ENCODE measurements at regions not wholly inside any gene's neighbourhood (a gene's known extent, or its start where the extent isn't known, plus 50 kb on each side); places are given as distances from the start of the nearest gene placed in this dataset.
"Not testable (repeated sequence)": the region's sequence is repeated elsewhere in the genome, so short reads cannot be mapped to it uniquely, and the experiment has no call there.

DNA sequence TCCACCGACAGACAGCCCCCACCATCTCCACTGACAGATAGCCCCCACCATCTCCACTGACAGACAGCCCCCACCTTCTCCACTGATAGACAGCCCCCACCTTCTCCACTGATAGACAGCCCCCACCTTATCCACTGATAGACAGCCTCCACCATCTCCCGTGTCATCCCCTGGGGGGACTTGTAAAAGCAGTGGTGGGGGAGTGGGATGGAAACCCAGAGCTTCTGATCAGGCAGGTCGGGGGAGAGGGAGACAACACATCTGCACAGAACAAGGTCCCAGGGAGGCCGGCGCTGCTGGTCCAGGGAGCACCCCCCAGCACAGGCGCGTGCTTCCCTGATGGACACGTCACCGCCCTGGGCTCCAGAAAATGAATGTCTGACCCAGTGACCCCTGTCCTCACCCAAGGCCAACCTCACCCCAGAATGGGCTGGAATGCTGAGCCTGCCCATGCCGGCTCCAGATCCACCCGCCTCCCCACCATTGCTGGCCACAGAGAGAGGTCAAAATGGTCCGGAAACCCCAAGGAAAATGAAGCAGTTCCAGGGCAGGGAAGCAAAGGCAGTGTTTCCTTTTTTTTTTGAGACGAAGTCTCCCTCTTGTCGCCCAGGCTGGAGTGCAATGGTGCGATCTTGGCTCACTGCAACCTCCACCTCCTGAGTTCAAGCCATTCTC, 91.6 kb upstream of the METTL9 start:
- not testable (repeated sequence) for H3K9me3 ChIP-seq, H3K27me3 ChIP-seq, H3K36me3 ChIP-seq, H3K4me3 ChIP-seq
- TF ChIP-seq POLR2AphosphoS5 (IDR thresholded peaks at IDR 0.05) = peak; percentile 12
- H3K27ac ChIP-seq = peak overlapping the region in 3 of 4 donors; percentile 86 to 88 (median 88)
- H3K4me1 ChIP-seq = peaks cover 14 to 93% (median 59%) of the 10 kb centered on the region in 3 donors
- 55 to 64% methylated on average over 7 to 8 of the region's 15 CpGs for WGBS, 2 donors (ENCODE audit: low coverage in 1 of 2)
- peak; percentile 3 for ATAC-seq

DNA sequence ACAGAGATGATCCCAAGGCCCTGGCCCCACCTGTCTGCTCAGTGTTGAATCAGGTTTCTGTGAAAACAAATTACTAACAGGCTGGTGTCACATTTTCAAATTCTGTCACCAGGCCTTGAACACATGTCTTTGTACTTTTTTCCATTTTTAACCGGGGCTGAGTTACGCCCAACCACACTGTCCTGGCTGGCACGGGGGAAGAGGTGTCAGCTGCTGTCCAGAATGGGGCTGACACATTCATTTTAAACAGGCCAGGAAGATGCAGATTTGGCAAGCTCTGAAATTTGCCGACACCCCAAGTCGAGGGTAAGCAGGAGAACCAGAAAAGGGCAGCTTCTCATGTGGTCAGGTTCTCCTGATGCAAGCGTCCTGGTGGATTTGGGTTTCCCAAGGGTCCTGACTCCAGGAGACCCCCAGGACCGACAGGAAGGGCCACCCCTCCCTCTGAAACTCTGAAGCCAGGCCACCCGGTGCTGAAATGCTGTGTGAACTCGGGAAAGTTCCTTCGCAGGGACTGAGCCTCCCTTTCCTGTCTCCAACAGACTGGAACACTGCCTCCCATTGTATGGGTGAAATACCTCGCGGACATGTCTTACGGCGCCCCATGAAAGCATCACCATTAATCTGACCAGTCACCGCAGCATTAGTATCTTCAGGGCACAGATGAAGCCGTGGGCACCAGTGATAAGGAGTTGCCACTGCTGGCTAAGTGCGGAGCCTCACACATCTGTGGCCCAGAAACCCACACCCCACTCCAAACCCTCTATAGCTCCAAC, 90.5 kb upstream of the METTL9 start:
- H3K4me3 ChIP-seq, H3K9me3 ChIP-seq, H3K36me3 ChIP-seq, H3K27me3 ChIP-seq, ATAC-seq: not testable (repeated sequence)
- Histone ChIP-seq H3K4me1 (peaks cover 15 to 93% (median 65%) of the 10 kb centered on the region in 3 donors), H3K27ac (peak overlapping the region; percentile 10 to 88 (median 87))
- WGBS, 2 donors (ENCODE audit: low coverage in 1 of 2) = 54 to 60% methylated on average over 14 to 15 of the region's 17 CpGs

DNA sequence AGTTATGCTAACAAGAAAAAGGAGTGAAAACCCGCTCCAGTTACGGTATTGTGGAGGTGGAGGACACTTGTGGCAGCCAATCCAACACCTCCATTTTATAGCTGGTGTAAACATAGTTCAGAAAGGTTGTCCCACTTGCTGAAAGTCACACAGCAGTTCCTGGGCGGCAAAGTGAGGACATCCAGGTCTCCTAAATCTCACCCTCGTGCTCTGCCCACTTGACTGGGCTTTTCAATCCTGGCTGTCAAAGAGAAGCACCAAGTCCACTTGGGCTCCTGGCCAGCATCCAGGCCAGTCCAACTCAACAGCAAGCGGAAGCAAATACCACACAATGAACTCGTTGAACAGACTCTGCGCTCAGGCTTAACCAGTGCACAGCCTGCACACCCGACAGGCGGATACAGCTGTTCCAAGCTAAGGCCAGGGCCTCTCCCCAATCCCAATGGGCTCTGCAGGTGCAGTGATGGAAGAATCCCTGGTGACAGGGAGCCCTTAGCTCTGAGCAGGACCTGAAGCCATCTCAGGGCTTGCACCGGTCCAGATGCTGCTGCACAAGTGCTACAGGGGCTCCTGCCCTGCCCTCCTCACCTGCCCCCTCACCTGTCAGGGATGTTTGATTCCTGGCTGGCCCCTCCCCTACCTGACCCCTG, 89.8 kb upstream of the METTL9 start:
- WGBS, 2 donors (ENCODE audit: low coverage in 1 of 2) = 62 to 67% methylated on average over 6 to 9 of the region's 10 CpGs
- Histone ChIP-seq H3K4me1 (peaks cover 17 to 93% (median 72%) of the 10 kb centered on the region in 3 donors), H3K27ac (peak overlapping the region; percentile 25 to 88 (median 87))
- H3K4me3 ChIP-seq, H3K9me3 ChIP-seq, H3K36me3 ChIP-seq, H3K27me3 ChIP-seq, ATAC-seq: not testable (repeated sequence)

DNA sequence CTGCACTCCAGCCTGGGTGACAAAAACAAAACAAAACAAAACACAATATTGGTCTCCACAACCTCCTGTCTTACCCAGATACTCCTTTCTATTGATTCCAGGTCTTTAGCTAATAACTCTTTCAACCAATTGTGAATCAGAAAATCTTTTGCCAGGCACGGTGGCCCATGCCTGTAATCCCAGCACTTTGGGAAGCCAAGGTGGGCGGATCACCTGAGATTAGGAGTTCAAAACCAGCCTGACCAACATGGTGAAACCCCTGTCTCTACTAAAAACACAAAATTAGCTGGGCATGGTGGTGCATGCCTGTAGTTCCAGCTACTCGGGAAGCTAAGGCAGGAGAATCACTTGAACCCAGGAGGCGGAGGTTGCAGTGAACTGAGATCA, 88.5 kb upstream of the METTL9 start:
- WGBS, 2 donors (ENCODE audit: low coverage in 1 of 2) = 74 to 82% methylated on average over 3 of the region's 4 CpGs
- not testable (repeated sequence) for H3K27me3 ChIP-seq, H3K9me3 ChIP-seq, ATAC-seq, H3K36me3 ChIP-seq
- H3K27ac ChIP-seq = peak overlapping the region; percentile 18 to 88 (median 87)
- peaks cover 17 to 100% (median 81%) of the 10 kb centered on the region in 3 donors for H3K4me1 ChIP-seq
- peak overlapping the region in 1 of 2 donors; percentile 30 for H3K4me3 ChIP-seq

GRCh38 chr16:21511315-21512210, 87.8 kb upstream of the METTL9 start:
- Histone ChIP-seq H3K4me3 (peak overlapping the region in 1 of 2 donors; percentile 30), H3K27ac (peak overlapping the region; percentile 18 to 88 (median 87)), H3K4me1 (peaks cover 17 to 100% (median 87%) of the 10 kb centered on the region in 3 donors)
- peak; percentile 81 for ATAC-seq
- H3K36me3 ChIP-seq, H3K9me3 ChIP-seq, H3K27me3 ChIP-seq: not testable (repeated sequence)
- 48 to 56% methylated on average over 5 to 13 of the region's 29 CpGs for WGBS, 2 donors (ENCODE audit: low coverage in 1 of 2)
- peak; percentile 79 for TF ChIP-seq POLR2AphosphoS5 (IDR thresholded peaks at IDR 0.05)

DNA sequence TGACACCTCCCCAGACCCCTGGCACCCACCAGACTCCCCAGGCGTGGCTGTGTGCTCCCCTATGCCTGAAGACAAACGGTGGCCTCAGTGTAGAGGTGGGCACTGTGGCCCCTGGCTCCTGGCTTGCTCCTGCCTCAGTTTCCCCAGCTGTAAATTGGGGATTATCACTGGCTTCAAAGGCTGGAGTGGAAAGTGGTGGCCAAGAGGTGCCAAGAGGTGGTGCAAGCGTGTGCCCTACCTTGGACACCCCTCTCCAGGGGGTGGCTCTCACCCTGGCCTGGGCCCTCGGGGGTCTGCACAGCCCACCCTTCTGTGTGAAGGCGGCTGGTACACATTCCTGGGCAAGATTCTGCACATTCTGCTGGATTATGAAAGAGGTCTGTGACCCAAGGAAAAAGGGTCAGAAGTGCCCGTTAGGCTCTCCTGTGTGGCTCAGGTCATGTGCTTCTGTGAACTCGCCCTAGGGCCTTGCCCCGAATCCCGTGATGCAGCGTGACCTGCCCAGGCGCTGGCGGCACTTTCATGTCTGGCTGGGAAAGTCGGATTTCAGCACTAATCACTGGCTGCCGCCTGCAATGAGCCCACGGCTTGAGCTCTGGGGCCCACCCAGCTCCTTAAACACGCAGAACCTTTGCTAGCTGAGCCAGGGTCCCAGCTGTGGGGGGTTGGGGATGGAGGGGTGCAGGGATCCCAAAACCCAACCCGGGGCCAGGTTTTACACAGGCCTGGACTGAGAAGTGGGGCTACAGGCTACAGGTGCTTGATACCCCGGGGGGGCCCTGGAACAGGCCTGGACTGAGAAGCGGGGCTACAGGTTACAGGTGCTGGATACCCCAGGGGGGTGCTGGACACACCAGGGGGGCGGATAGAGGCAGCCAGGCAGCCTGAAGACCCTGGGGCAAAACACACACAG, 86.8 kb upstream of the METTL9 start:
- Histone ChIP-seq H3K4me3 (peak overlapping the region in 1 of 2 donors; percentile 30), H3K4me1 (peaks cover 17 to 99% (median 85%) of the 10 kb centered on the region in 3 donors), H3K27ac (peak overlapping the region; percentile 18 to 88 (median 87))
- not testable (repeated sequence) for ATAC-seq, H3K27me3 ChIP-seq, H3K36me3 ChIP-seq, H3K9me3 ChIP-seq
- WGBS, 2 donors (ENCODE audit: low coverage in 1 of 2) = 30 to 66% methylated on average over 5 to 8 of the region's 20 CpGs

GRCh38 chr16:21513337-21513741, 86.0 kb upstream of the METTL9 start:
- peaks cover 17 to 97% (median 77%) of the 10 kb centered on the region in 3 donors for H3K4me1 ChIP-seq
- H3K36me3 ChIP-seq, ATAC-seq, H3K27me3 ChIP-seq, H3K9me3 ChIP-seq: not testable (repeated sequence)
- peak overlapping the region; percentile 66 to 88 (median 87) for H3K27ac ChIP-seq
- WGBS, 2 donors (ENCODE audit: low coverage in 1 of 2) = 33% methylated on average over 3 of the region's 9 CpGs; no CpG with 5 or more reads in 1 of the 2 donors
- peak overlapping the region in 1 of 2 donors; percentile 18 for H3K4me3 ChIP-seq

Data from gastroesophageal sphincter (tissue), 4 donors.